ENCODE measurements at regions not wholly inside any gene's neighbourhood (a gene's known extent, or its start where the extent isn't known, plus 50 kb on each side); places are given as distances from the start of the nearest gene placed in this dataset.

GRCh38 chr6:67630146-67630545 lies 1004.9 kb upstream of the ADGRB3 start:
- TF ChIP-seq CTCF (IDR thresholded peaks at IDR 0.05; ENCODE audit: insufficient read depth, low read depth, low read length): no peak
- H3K4me3 ChIP-seq (ENCODE audit: low read depth, low read length): no peak overlapping the region
- DNase-seq (ENCODE audit: low read depth): peak; percentile 85

GRCh38 chr6:67629258-67629657 lies 1005.8 kb upstream of the ADGRB3 start:
- no peak for TF ChIP-seq CTCF (IDR thresholded peaks at IDR 0.05; ENCODE audit: insufficient read depth, low read depth, low read length)
- no peak overlapping the region for H3K4me3 ChIP-seq (ENCODE audit: low read depth, low read length)
- peak; percentile 71 for DNase-seq (ENCODE audit: low read depth)

- DNase-seq (ENCODE audit: low read depth): no peak
- TF ChIP-seq CTCF (IDR thresholded peaks at IDR 0.05; ENCODE audit: insufficient read depth, low read depth, low read length): no peak
- H3K4me3 ChIP-seq (ENCODE audit: low read depth, low read length): no peak overlapping the region
Observed at GRCh38 chr6:67615796-67616195, 1019.3 kb upstream of the ADGRB3 start.

- TF ChIP-seq CTCF (IDR thresholded peaks at IDR 0.05; ENCODE audit: insufficient read depth, low read depth, low read length): no peak
- DNase-seq (ENCODE audit: low read depth): no peak
- no peak overlapping the region for H3K4me3 ChIP-seq (ENCODE audit: low read depth, low read length)
Observed at GRCh38 chr6:67608099-67608749, 1026.9 kb upstream of the ADGRB3 start.

- no peak for DNase-seq (ENCODE audit: low read depth)
- TF ChIP-seq CTCF (IDR thresholded peaks at IDR 0.05; ENCODE audit: insufficient read depth, low read depth, low read length): no peak
- no peak overlapping the region for H3K4me3 ChIP-seq (ENCODE audit: low read depth, low read length)
Observed at GRCh38 chr6:67606906-67607828, 1027.9 kb upstream of the ADGRB3 start.

- H3K4me3 ChIP-seq (ENCODE audit: low read depth, low read length): no peak overlapping the region
- no peak for TF ChIP-seq CTCF (IDR thresholded peaks at IDR 0.05; ENCODE audit: insufficient read depth, low read depth, low read length)
- no peak for DNase-seq (ENCODE audit: low read depth)
Observed at GRCh38 chr6:67594366-67594765, 1040.7 kb upstream of the ADGRB3 start.
